ENCODE measurements at regions not wholly inside any gene's neighbourhood (a gene's known extent, or its start where the extent isn't known, plus 50 kb on each side); places are given as distances from the start of the nearest gene placed in this dataset.

DNA sequence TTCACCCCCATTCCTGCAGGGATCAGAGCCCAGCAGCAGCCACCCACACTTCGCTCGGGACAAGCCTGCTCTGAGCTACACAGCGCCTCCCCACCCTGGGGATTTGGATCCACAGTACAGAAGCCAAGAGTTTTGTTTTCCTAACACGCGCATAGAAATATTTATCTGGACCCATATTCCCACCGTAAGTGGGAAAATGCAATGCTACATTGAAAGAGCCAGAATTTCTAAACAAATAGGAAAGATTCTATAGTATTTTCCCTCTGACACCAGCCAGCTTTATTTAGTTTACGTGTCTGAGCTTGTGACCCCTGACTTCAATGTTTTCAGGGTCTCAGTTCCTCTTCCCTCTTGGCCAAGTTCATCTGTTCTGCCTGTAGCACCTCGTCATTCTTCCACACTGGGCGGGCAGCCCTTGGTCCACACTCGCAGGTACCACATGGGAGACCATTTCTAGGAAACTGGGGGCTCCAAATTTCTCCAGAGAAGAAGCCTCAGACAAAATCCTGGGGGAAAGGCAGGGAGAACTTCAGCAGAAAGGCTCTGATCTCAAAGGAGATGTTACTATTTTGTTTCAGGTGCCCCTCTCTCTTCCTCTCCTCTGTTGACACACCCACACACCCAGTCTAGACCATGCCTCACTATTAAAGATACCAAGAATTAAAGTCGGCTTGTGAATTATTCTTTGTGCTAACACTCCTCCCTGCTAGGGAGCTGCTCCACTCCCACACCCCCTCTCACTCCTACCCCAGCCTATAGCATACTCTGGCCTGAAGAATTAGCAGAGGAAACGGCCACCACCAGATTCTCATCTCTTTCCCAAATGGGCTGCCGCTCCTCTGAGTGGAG, 116.0 kb upstream of the PCGF5 start:
- Histone ChIP-seq H3K4me3 (no peak overlapping the region), H3K9ac (no peak overlapping the region), H3F3A (ENCODE audit: insufficient read depth) (no peaks in the 10 kb centered on the region), H3K79me2 (ENCODE audit: insufficient read depth) (no peaks in the 10 kb centered on the region), H3K36me3 (ENCODE audit: low read depth) (no peaks in the 10 kb centered on the region), H3K9me3 (ENCODE audit: low read depth) (no peaks in the 10 kb centered on the region), H3K27ac (no peak overlapping the region), H3K4me2 (ENCODE audit: unreplicated experiment) (no peak overlapping the region), H2AFZ (no peak overlapping the region), H4K20me1 (ENCODE audit: insufficient read depth) (no peaks in the 10 kb centered on the region), H3K27me3 (replicated peaks; ENCODE audit: insufficient read depth) (peaks cover 40% of the 10 kb centered on the region), H3K9me2 (ENCODE audit: insufficient read depth) (no peaks in the 10 kb centered on the region), H3K4me1 (ENCODE audit: insufficient read depth) (no peaks in the 10 kb centered on the region)
- TF ChIP-seq EZH2phosphoT487 (IDR thresholded peaks at IDR 0.05; ENCODE audit: insufficient read depth, low read depth) (no peak), EZH2 (IDR thresholded peaks at IDR 0.05; ENCODE audit: insufficient read depth, poor library complexity, severe bottlenecking) (no peak)
- WGBS, 2 experiments (ENCODE audit: low coverage in 1 of 2, low lambda C conversion rate in 2 of 2, missing lambda C conversion rate in 2 of 2): 22 to 25% methylated on average over 13 of the region's 13 CpGs
- in situ Hi-C loops (cut with MboI): no loop called here
- DNase-seq: no peak

DNA sequence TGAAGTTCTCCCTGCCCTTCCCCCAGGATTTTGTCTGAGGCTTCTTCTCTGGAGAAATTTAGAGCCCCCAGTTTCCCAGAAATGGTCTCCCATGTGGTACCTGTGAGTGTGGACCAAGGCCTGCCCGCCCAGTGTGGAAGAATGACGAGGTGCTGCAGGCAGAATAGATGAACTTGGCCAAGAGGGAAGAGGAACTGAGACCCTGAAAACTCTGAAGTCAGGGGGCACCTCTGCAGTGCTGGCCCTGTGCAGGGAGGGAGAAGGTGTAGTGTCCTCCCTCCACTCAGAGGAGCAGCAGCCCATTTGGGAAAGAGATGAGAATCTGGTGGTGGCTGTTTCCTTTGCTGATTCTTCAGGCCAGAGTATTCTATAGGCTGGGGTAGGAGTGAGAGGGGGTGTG, 115.2 kb upstream of the PCGF5 start:
- DNase-seq: no peak
- H4K20me1 ChIP-seq (ENCODE audit: insufficient read depth): no peaks in the 10 kb centered on the region
- no peak overlapping the region for H3K9ac ChIP-seq
- no peak overlapping the region for H2AFZ ChIP-seq
- no peaks in the 10 kb centered on the region for H3K9me3 ChIP-seq (ENCODE audit: low read depth)
- 12 to 19% methylated on average over 2 of the region's 2 CpGs for WGBS, 2 experiments (ENCODE audit: low coverage in 1 of 2, low lambda C conversion rate in 2 of 2, missing lambda C conversion rate in 2 of 2)
- no peak overlapping the region for H3K4me3 ChIP-seq
- no peak for TF ChIP-seq EZH2 (IDR thresholded peaks at IDR 0.05; ENCODE audit: insufficient read depth, poor library complexity, severe bottlenecking)
- TF ChIP-seq EZH2phosphoT487 (IDR thresholded peaks at IDR 0.05; ENCODE audit: insufficient read depth, low read depth): no peak
- peaks cover 40% of the 10 kb centered on the region for H3K27me3 ChIP-seq (replicated peaks; ENCODE audit: insufficient read depth)
- H3K4me1 ChIP-seq (ENCODE audit: insufficient read depth): no peaks in the 10 kb centered on the region
- H3K36me3 ChIP-seq (ENCODE audit: low read depth): no peaks in the 10 kb centered on the region
- H3K9me2 ChIP-seq (ENCODE audit: insufficient read depth): no peaks in the 10 kb centered on the region
- in situ Hi-C loops (cut with MboI): no loop called here
- no peak overlapping the region for H3K27ac ChIP-seq
- no peaks in the 10 kb centered on the region for H3F3A ChIP-seq (ENCODE audit: insufficient read depth)
- no peaks in the 10 kb centered on the region for H3K79me2 ChIP-seq (ENCODE audit: insufficient read depth)
- no peak overlapping the region for H3K4me2 ChIP-seq (ENCODE audit: unreplicated experiment)

DNA sequence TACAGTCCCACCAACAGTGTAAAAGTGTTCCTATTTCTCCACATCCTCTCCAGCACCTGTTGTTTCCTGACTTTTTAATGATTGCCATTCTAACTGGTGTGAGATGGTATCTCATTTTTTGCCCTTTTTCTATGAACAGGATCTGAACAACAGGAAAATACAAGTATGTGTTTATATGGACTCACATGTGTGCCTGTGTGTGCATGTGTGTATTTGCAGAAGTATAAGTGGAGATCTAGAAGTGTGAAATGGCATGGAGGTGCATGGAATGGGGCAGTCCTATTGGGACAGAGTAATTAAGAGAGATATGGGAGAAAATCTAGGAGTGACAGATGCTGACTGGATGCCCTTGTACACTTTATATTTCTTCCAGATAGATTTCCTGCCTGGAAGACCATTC, 111.6 kb upstream of the PCGF5 start:
- no peak for TF ChIP-seq EZH2phosphoT487 (IDR thresholded peaks at IDR 0.05; ENCODE audit: insufficient read depth, low read depth)
- no peak for TF ChIP-seq EZH2 (IDR thresholded peaks at IDR 0.05; ENCODE audit: insufficient read depth, poor library complexity, severe bottlenecking)
- Histone ChIP-seq H3K27ac (no peak overlapping the region), H3K9ac (no peak overlapping the region), H3K4me1 (ENCODE audit: insufficient read depth) (no peaks in the 10 kb centered on the region), H3K4me3 (no peak overlapping the region), H2AFZ (no peak overlapping the region), H3K79me2 (ENCODE audit: insufficient read depth) (no peaks in the 10 kb centered on the region), H4K20me1 (ENCODE audit: insufficient read depth) (no peaks in the 10 kb centered on the region), H3F3A (ENCODE audit: insufficient read depth) (no peaks in the 10 kb centered on the region), H3K9me3 (ENCODE audit: low read depth) (no peaks in the 10 kb centered on the region), H3K4me2 (ENCODE audit: unreplicated experiment) (no peak overlapping the region), H3K36me3 (ENCODE audit: low read depth) (no peaks in the 10 kb centered on the region), H3K27me3 (replicated peaks; ENCODE audit: insufficient read depth) (peaks cover 19% of the 10 kb centered on the region), H3K9me2 (ENCODE audit: insufficient read depth) (no peaks in the 10 kb centered on the region)
- in situ Hi-C loops (cut with MboI): no loop called here
- no peak for DNase-seq

DNA sequence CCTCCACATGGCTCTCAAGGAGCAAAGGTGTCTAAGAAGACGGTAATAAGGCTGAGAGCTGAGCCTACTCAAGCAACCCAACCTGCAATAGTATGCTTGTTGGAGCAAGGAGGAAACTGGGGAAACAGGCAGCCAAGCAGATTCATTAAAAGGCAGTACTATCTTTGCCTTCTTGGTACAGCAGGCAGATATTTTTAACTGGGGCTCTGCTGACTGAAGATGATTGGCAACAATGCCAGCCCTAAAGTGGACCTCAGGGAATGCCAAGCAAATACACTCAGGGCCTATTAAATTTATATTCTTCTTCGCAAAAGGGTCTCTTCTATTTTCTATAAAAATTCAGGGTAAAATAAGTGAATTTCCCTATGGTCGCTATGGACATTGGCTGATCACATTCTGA, 109.4 kb upstream of the PCGF5 start:
- no peaks in the 10 kb centered on the region for H4K20me1 ChIP-seq (ENCODE audit: insufficient read depth)
- no peaks in the 10 kb centered on the region for H3K36me3 ChIP-seq (ENCODE audit: low read depth)
- in situ Hi-C loops (cut with MboI): no loop called here
- H3K9me2 ChIP-seq (ENCODE audit: insufficient read depth): no peaks in the 10 kb centered on the region
- WGBS, 2 experiments (ENCODE audit: low coverage in 1 of 2, low lambda C conversion rate in 2 of 2, missing lambda C conversion rate in 2 of 2): 77 to 80% methylated on average over 3 of the region's 3 CpGs
- no peak for DNase-seq
- H3K27me3 ChIP-seq (replicated peaks; ENCODE audit: insufficient read depth): no peaks in the 10 kb centered on the region
- H3K4me3 ChIP-seq: no peak overlapping the region
- no peak overlapping the region for H3K9ac ChIP-seq
- H3F3A ChIP-seq (ENCODE audit: insufficient read depth): no peaks in the 10 kb centered on the region
- no peak overlapping the region for H3K4me2 ChIP-seq (ENCODE audit: unreplicated experiment)
- no peaks in the 10 kb centered on the region for H3K4me1 ChIP-seq (ENCODE audit: insufficient read depth)
- no peak overlapping the region for H2AFZ ChIP-seq
- no peaks in the 10 kb centered on the region for H3K79me2 ChIP-seq (ENCODE audit: insufficient read depth)
- no peaks in the 10 kb centered on the region for H3K9me3 ChIP-seq (ENCODE audit: low read depth)
- no peak overlapping the region for H3K27ac ChIP-seq
- no peak for TF ChIP-seq EZH2 (IDR thresholded peaks at IDR 0.05; ENCODE audit: insufficient read depth, poor library complexity, severe bottlenecking)
- no peak for TF ChIP-seq EZH2phosphoT487 (IDR thresholded peaks at IDR 0.05; ENCODE audit: insufficient read depth, low read depth)
